Astrocyte (in vitro differentiated cells and primary cell): ENCODE measurements at regions not wholly inside any gene's neighbourhood (a gene's known extent, or its start where the extent isn't known, plus 50 kb on each side); places are given as distances from the start of the nearest gene placed in this dataset.

Experiments used
- DNase-seq: peaks from one replicate; pipeline ENCODE4 v3.0.0-alpha.2; 2010; ENCODE audit warnings: low read depth
- FAIRE-seq: peaks from 2 replicates; lab custom pipeline; 2011; peaks lifted over from hg19 to GRCh38; lab: Jason Lieb, UNC
- H2AFZ ChIP-seq: 2 replicates; pipeline ENCODE4 v1.6.0; 2012; ENCODE audit warnings: low read depth, low read length, inconsistent platforms
- H3K27ac ChIP-seq: 2 replicates; pipeline ENCODE4 v1.5.1; 2011; ENCODE audit warnings: low read depth, low read length, inconsistent platforms
- H3K27me3 ChIP-seq: 2 replicates; pipeline ENCODE4 v1.6.0; 2011; ENCODE audit warnings: low read length, inconsistent platforms; ENCODE audit not compliant: insufficient read depth
- H3K36me3 ChIP-seq: 2 replicates; pipeline ENCODE4 v1.5.1; 2011; ENCODE audit warnings: low read length, inconsistent platforms; ENCODE audit not compliant: insufficient read depth
- H3K4me1 ChIP-seq: 2 replicates; pipeline ENCODE4 v1.5.1; 2011; ENCODE audit warnings: low read length, inconsistent platforms; ENCODE audit not compliant: insufficient read depth
- H3K4me2 ChIP-seq: 2 replicates; pipeline ENCODE4 v1.6.0; 2012; ENCODE audit warnings: low read length, inconsistent platforms
- H3K4me3 ChIP-seq: 2 replicates; pipeline ENCODE4 v1.5.1; 2011; ENCODE audit warnings: low read depth, mild to moderate bottlenecking, low read length, inconsistent platforms; ENCODE audit not compliant: insufficient read depth
- H3K79me2 ChIP-seq: 2 replicates; pipeline ENCODE4 v1.6.0; 2012; ENCODE audit warnings: mild to moderate bottlenecking, low read length, inconsistent platforms; ENCODE audit not compliant: insufficient read depth
- H3K9ac ChIP-seq: 2 replicates; pipeline ENCODE4 v1.6.0; 2012; ENCODE audit warnings: mild to moderate bottlenecking, low read length, inconsistent platforms
- H3K9me3 ChIP-seq: 2 replicates; pipeline ENCODE4 v1.5.1; 2012; ENCODE audit warnings: low read depth, mild to moderate bottlenecking, low read length, inconsistent platforms; ENCODE audit not compliant: insufficient read depth
- H4K20me1 ChIP-seq: 2 replicates; pipeline ENCODE4 v1.6.0; 2012; ENCODE audit warnings: low read length, inconsistent platforms; ENCODE audit not compliant: insufficient read depth
- H3K27ac Mint-ChIP-seq: one replicate; pipeline ENCODE4 v1.8.0; 2021; ENCODE audit warnings: mild to moderate bottlenecking, mixed read lengths; ENCODE audit not compliant: unreplicated experiment
- H3K27me3 Mint-ChIP-seq: one replicate; pipeline ENCODE4 v1.8.0; 2021; ENCODE audit warnings: low read depth, mixed read lengths; ENCODE audit not compliant: unreplicated experiment
- H3K36me3 Mint-ChIP-seq: one replicate; pipeline ENCODE4 v1.8.0; 2021; ENCODE audit warnings: low read depth, mixed read lengths; ENCODE audit not compliant: unreplicated experiment
- H3K4me1 Mint-ChIP-seq: one replicate; pipeline ENCODE4 v1.8.0; 2021; ENCODE audit warnings: low read depth, mixed read lengths; ENCODE audit not compliant: unreplicated experiment
- H3K4me3 Mint-ChIP-seq: one replicate; pipeline ENCODE4 v1.8.0; 2021; ENCODE audit warnings: mild to moderate bottlenecking, moderate library complexity, mixed read lengths; ENCODE audit not compliant: unreplicated experiment
- H3K9me3 Mint-ChIP-seq: one replicate; pipeline ENCODE4 v1.8.0; 2021; ENCODE audit warnings: mild to moderate bottlenecking, mixed read lengths; ENCODE audit not compliant: unreplicated experiment
- CTCF ChIP-seq: IDR thresholded peaks from 2 replicates; pipeline ENCODE4 v1.5.1; 2011; ENCODE audit warnings: low read depth, mild to moderate bottlenecking, inconsistent platforms, low read length, moderate library complexity; ENCODE audit not compliant: insufficient read depth
- EZH2 ChIP-seq: IDR thresholded peaks from 2 replicates; pipeline ENCODE4 v1.6.1; 2012; ENCODE audit warnings: mild to moderate bottlenecking, low read length, inconsistent platforms; ENCODE audit not compliant: insufficient read depth

GRCh38 chr1:34376531-34376930 lies 199.8 kb downstream of the C1orf94 start:
- H2AFZ ChIP-seq: no peak overlapping the region
- Mint-ChIP-seq H3K4me1 (peaks cover 17% of the 10 kb centered on the region), H3K36me3 (no peaks in the 10 kb centered on the region), H3K4me3 (no peak overlapping the region), H3K27me3 (peaks cover 16% of the 10 kb centered on the region), H3K9me3 (peaks cover 2% of the 10 kb centered on the region), H3K27ac (no peak overlapping the region)
- peaks cover 6% of the 10 kb centered on the region for H3K27me3 ChIP-seq
- H3K27ac ChIP-seq: no peak overlapping the region
- H3K4me2 ChIP-seq: no peak overlapping the region
- no peaks in the 10 kb centered on the region for H3K36me3 ChIP-seq
- TF ChIP-seq CTCF: no peak
- TF ChIP-seq EZH2: no peak
- H3K9me3 ChIP-seq: no peaks in the 10 kb centered on the region
- no peak overlapping the region for H3K9ac ChIP-seq
- peaks cover 8% of the 10 kb centered on the region for H3K4me1 ChIP-seq
- no peaks in the 10 kb centered on the region for H4K20me1 ChIP-seq
- no peak overlapping the region for H3K4me3 ChIP-seq
- FAIRE-seq: no peak
- H3K79me2 ChIP-seq: no peaks in the 10 kb centered on the region
- DNase-seq: no peak

DNA sequence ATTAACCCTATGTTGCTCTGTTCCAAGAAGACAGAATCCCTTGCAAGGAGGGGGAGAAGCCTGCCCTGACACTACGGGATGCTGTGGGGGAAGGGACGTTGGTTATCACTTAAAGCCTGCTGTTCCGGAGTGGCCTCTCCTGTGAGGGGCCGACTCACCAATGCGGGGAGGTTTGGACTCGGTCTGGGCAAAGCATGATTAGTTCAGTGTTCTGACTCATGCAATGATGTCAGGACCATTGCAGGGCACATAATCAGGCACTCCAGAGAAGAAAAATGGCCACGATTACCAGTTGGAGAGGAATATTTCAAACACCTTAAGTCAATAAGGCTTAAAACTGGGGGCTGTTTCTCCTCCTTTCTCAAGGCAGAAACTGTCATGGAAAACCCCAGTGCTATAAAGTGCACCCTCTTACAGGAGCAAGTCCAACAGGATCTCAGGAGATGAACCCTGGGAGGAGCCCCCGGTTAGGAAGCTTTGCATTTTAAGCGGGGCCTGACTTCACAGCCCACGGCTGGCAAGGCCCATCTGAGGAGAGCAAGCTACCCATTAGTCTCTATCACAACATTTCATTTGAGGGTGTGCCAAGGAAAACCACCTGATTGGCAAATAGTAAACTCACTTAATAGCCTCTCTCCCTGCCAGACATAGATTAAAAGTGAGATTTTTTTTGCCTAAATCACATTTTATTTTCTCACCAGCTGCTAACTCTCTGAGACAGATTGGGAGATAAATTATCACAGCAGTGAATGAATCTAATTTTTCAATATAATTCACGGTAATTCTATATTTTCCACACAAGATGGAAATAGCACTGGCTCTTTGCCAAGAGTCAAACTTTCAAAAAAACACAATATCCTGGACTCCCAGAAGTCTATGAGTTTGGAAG lies 202.5 kb downstream of the C1orf94 start:
- peaks cover 10% of the 10 kb centered on the region for H3K27me3 Mint-ChIP-seq
- peak overlapping the region; percentile 19 for H2AFZ ChIP-seq
- H3K4me3 Mint-ChIP-seq: no peak overlapping the region
- peaks cover 8% of the 10 kb centered on the region for H3K4me1 ChIP-seq
- no peaks in the 10 kb centered on the region for H3K9me3 ChIP-seq
- DNase-seq (peak; percentile 41), FAIRE-seq (no peak)
- H3K4me1 Mint-ChIP-seq: peaks cover 17% of the 10 kb centered on the region
- H3K27ac Mint-ChIP-seq: no peak overlapping the region
- no peaks in the 10 kb centered on the region for H4K20me1 ChIP-seq
- H3K27me3 ChIP-seq: no peaks in the 10 kb centered on the region
- H3K36me3 Mint-ChIP-seq: no peaks in the 10 kb centered on the region
- peaks cover 2% of the 10 kb centered on the region for H3K9me3 Mint-ChIP-seq
- H3K9ac ChIP-seq: no peak overlapping the region
- no peak overlapping the region for H3K4me3 ChIP-seq
- H3K36me3 ChIP-seq: no peaks in the 10 kb centered on the region
- H3K4me2 ChIP-seq: peak overlapping the region; percentile 46
- no peak for TF ChIP-seq EZH2
- no peak for TF ChIP-seq CTCF
- no peak overlapping the region for H3K27ac ChIP-seq
- H3K79me2 ChIP-seq: no peaks in the 10 kb centered on the region

DNA sequence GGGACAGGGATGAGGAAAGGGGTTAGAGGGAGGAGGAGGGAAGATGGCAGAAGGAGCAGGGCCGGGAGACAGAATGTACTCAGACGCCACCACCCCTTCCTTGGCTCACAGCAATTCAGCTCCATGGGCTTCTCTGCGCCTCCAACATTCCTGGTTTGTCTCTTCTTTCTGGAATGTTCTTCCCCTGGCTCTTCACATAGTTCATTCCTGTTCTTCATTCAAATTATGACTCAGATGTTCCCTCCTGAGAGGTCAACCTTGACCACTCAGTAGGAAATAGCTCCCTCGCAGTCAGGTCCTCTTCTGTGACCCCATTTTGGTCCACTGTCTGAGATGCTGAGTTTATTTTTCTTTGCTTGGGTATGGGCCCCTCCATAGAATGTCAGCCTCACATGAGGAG lies 203.2 kb downstream of the C1orf94 start:
- Histone ChIP-seq H3K9me3 (no peaks in the 10 kb centered on the region), H3K4me2 (peak overlapping the region; percentile 46), H3K27me3 (no peaks in the 10 kb centered on the region), H4K20me1 (no peaks in the 10 kb centered on the region), H3K36me3 (no peaks in the 10 kb centered on the region), H3K27ac (no peak overlapping the region), H3K4me1 (peaks cover 8% of the 10 kb centered on the region), H2AFZ (no peak overlapping the region), H3K79me2 (no peaks in the 10 kb centered on the region), H3K4me3 (no peak overlapping the region), H3K9ac (no peak overlapping the region)
- DNase-seq (peak; percentile 33), FAIRE-seq (no peak)
- Mint-ChIP-seq H3K27me3 (peaks cover 10% of the 10 kb centered on the region), H3K36me3 (no peaks in the 10 kb centered on the region), H3K4me3 (no peak overlapping the region), H3K9me3 (peaks cover 2% of the 10 kb centered on the region), H3K27ac (no peak overlapping the region), H3K4me1 (peaks cover 17% of the 10 kb centered on the region)
- TF ChIP-seq EZH2 (no peak), CTCF (no peak)
